GM19240 (cell line): ENCODE measurements at regions not wholly inside any gene's neighbourhood (a gene's known extent, or its start where the extent isn't known, plus 50 kb on each side); places are given as distances from the start of the nearest gene placed in this dataset.

Experiments
- DNase-seq: peaks from one replicate; pipeline ENCODE4 v3.0.0; 2011; ENCODE audit warnings: low spot score; ENCODE audit not compliant: insufficient read length

DNA sequence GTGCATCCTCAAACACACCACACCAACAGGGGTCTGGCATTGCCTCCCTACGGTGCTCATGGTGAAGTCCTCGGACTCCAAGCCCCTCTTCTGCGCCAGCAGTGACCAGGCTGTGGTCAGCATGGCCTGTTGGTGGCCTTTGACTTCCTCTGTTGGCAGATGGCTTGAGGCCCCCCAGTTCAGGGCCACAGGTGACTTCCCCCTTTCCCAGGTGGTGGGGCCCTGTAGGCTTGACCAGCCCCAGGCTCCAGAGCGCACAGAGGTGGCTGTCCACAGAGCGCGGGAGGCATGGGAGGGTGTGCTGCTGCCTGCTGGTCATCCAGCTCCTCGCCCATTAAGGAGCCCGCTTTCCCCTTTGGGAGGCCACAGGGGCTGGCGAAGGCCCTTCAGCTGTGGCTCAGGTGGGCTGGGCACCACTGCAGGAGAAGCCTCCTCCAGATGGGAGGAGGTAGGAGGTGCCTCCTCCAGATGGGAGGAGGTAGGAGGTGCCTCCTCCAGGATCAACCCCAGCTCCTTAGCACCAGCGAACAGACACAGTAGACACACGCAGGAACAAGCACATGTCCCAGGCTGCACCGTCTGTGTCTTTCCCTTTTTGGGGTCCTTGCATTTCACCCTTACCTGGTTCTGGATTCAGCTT lies 52.1 kb upstream of the BHLHE23 start:
- DNase-seq: no peak

- DNase-seq: no peak
These were observed 50.7 kb upstream of the BHLHE23 start for GRCh38 chr20:63057171-63058117.

DNA sequence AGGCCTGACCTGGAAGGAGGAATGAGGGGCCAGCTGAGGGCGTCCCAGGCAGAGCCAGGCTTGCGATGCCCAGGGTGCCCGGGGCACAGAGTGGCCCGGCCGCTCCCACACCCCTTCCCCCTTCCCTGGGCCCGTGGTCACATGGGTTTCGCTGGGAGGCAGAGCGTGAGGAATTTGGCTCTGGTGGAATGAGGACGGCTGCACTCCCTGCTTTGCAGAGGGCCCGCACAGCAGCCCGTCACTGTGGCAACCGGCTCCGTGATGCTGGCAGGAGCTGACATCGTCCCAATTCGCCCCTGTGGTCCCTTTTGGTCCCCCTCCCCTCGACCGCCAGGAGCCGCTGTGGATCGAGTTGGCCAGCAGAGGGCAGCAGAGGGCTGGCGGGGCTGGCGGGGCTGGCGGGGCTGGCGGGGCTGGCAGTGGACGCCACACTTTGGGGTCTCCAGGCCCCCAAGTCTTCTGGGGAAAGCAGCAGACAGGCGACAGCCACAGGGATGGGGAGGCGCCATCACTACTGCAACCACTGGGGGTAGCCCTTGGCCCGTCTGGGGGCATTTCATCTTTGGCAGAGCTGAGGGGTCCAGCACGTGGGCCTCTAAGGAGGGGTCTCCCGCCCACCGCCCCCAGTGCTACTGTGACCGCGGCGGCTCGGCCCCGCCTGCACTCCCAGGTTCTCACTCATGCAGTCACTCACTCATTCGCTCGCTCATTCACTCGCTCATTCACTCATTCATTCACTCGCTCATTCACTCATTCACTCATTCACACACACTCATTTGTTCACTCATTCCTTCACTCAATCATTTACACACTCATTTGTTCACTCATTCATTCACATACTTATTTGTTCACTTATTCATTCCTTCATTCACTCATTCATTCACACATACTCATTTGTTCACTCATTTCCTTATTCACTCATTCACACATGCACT lies 49.7 kb upstream of the BHLHE23 start:
- DNase-seq: no peak
